ENCODE measurements at regions not wholly inside any gene's neighbourhood (a gene's known extent, or its start where the extent isn't known, plus 50 kb on each side); places are given as distances from the start of the nearest gene placed in this dataset.
"Not testable (repeated sequence)": the region's sequence is repeated elsewhere in the genome, so short reads cannot be mapped to it uniquely, and the experiment has no call there.

- not testable (repeated sequence) for H3K4me2 ChIP-seq (ENCODE audit: insufficient read depth, low read length, poor library complexity, severe bottlenecking); H2AFZ ChIP-seq (ENCODE audit: low read length); H3K36me3 ChIP-seq (replicated peaks in 1 of 2; ENCODE audit: control insufficient read depth in 2 of 2, insufficient read depth in 2 of 2, low read length in 2 of 2); H3K4me3 ChIP-seq (ENCODE audit: low read length in 2 of 2); H4K8ac ChIP-seq (ENCODE audit: low read depth, low read length); H3K9ac ChIP-seq (ENCODE audit: low read depth, low read length, poor library complexity); H3K4me1 ChIP-seq (ENCODE audit: control insufficient read depth in 2 of 2, insufficient read depth in 1 of 2, low read depth in 1 of 2, low read length in 2 of 2); H2BK5ac ChIP-seq (ENCODE audit: low read length); H3K9me3 ChIP-seq (replicated peaks in 1 of 2; ENCODE audit: control insufficient read depth in 2 of 2, insufficient read depth in 1 of 2, low read depth in 1 of 2, low read length in 2 of 2); H3K23ac ChIP-seq (ENCODE audit: low read depth, low read length, poor library complexity); H3K79me1 ChIP-seq (ENCODE audit: low read depth, low read length); H3K18ac ChIP-seq (ENCODE audit: low read length); H3K27me3 ChIP-seq (ENCODE audit: control insufficient read depth in 3 of 3, insufficient read depth in 3 of 3, low read depth in 1 of 3, low read length in 3 of 3); DNase-seq (ENCODE audit: low spot score); H2BK120ac ChIP-seq (ENCODE audit: low read depth, low read length); H4K91ac ChIP-seq (ENCODE audit: low read depth, low read length, poor library complexity); H2BK12ac ChIP-seq (ENCODE audit: low read length); H3K27ac ChIP-seq (replicated peaks; ENCODE audit: low read length); H3K4ac ChIP-seq (ENCODE audit: low read length); H3K14ac ChIP-seq (ENCODE audit: low read length); H2BK15ac ChIP-seq (ENCODE audit: low read length); H2AK5ac ChIP-seq (ENCODE audit: low read depth, low read length)
Measured at GRCh38 chr5:92255605-92256004, 872.5 kb upstream of the ARRDC3 start.

- H3K14ac ChIP-seq (ENCODE audit: low read length), result no peak overlapping the region
- no peak overlapping the region for H3K4ac ChIP-seq (ENCODE audit: low read length)
- no peak overlapping the region for H3K18ac ChIP-seq (ENCODE audit: low read length)
- H4K91ac ChIP-seq (ENCODE audit: low read depth, low read length, poor library complexity), result no peak overlapping the region
- H3K4me1 ChIP-seq (ENCODE audit: control insufficient read depth in 2 of 2, insufficient read depth in 1 of 2, low read depth in 1 of 2, low read length in 2 of 2), result no peaks in the 10 kb centered on the region
- WGBS, 2 donors (ENCODE audit: extremely low coverage in 2 of 2, insufficient read length in 2 of 2, insufficient replicate concordance in 1 of 2), result no CpG with 5 or more reads among the region's 6 CpGs
- no peak overlapping the region for H2BK5ac ChIP-seq (ENCODE audit: low read length)
- no peak overlapping the region for H2BK15ac ChIP-seq (ENCODE audit: low read length)
- no peak overlapping the region for H2AK5ac ChIP-seq (ENCODE audit: low read depth, low read length)
- H2AFZ ChIP-seq (ENCODE audit: low read length), result no peak overlapping the region
- H3K27me3 ChIP-seq (ENCODE audit: control insufficient read depth in 3 of 3, insufficient read depth in 3 of 3, low read depth in 1 of 3, low read length in 3 of 3), result no peaks in the 10 kb centered on the region
- H3K23ac ChIP-seq (ENCODE audit: low read depth, low read length, poor library complexity), result no peak overlapping the region
- no peak overlapping the region for H3K4me2 ChIP-seq (ENCODE audit: insufficient read depth, low read length, poor library complexity, severe bottlenecking)
- H2BK120ac ChIP-seq (ENCODE audit: low read depth, low read length), result no peak overlapping the region
- H4K8ac ChIP-seq (ENCODE audit: low read depth, low read length), result no peak overlapping the region
- H2BK12ac ChIP-seq (ENCODE audit: low read length), result no peak overlapping the region
- peaks cover 7 to 9% of the 10 kb centered on the region in 2 donors for H3K9me3 ChIP-seq (replicated peaks in 1 of 2; ENCODE audit: control insufficient read depth in 2 of 2, insufficient read depth in 1 of 2, low read depth in 1 of 2, low read length in 2 of 2)
- H3K9ac ChIP-seq (ENCODE audit: low read depth, low read length, poor library complexity), result no peak overlapping the region
- H3K4me3 ChIP-seq (ENCODE audit: low read length in 2 of 2), result no peak overlapping the region
- DNase-seq (ENCODE audit: low spot score), result no peak
- H3K79me1 ChIP-seq (ENCODE audit: low read depth, low read length), result no peaks in the 10 kb centered on the region
- H3K36me3 ChIP-seq (replicated peaks in 1 of 2; ENCODE audit: control insufficient read depth in 2 of 2, insufficient read depth in 2 of 2, low read length in 2 of 2), result no peaks in the 10 kb centered on the region
- H3K27ac ChIP-seq (replicated peaks; ENCODE audit: low read length), result no peak overlapping the region
Measured at GRCh38 chr5:92248518-92248917, 865.4 kb upstream of the ARRDC3 start.

GRCh38 chr5:92242170-92242569 lies 859.1 kb upstream of the ARRDC3 start:
- H3K4ac ChIP-seq (ENCODE audit: low read length), result no peak overlapping the region
- no peak overlapping the region for H2AK5ac ChIP-seq (ENCODE audit: low read depth, low read length)
- no peak overlapping the region for H3K23ac ChIP-seq (ENCODE audit: low read depth, low read length, poor library complexity)

GRCh38 chr5:92237896-92238295 lies 854.8 kb upstream of the ARRDC3 start:
- Histone ChIP-seq H3K4me2 (ENCODE audit: insufficient read depth, low read length, poor library complexity, severe bottlenecking) (no peak overlapping the region), H2AK5ac (ENCODE audit: low read depth, low read length) (no peak overlapping the region), H4K91ac (ENCODE audit: low read depth, low read length, poor library complexity) (no peak overlapping the region), H4K8ac (ENCODE audit: low read depth, low read length) (no peak overlapping the region), H3K27ac (replicated peaks; ENCODE audit: low read length) (no peak overlapping the region), H2BK15ac (ENCODE audit: low read length) (no peak overlapping the region), H2BK12ac (ENCODE audit: low read length) (no peak overlapping the region), H3K79me1 (ENCODE audit: low read depth, low read length) (no peaks in the 10 kb centered on the region), H3K14ac (ENCODE audit: low read length) (peak overlapping the region; percentile 84), H2BK5ac (ENCODE audit: low read length) (no peak overlapping the region), H3K36me3 (replicated peaks in 1 of 2; ENCODE audit: control insufficient read depth in 2 of 2, insufficient read depth in 2 of 2, low read length in 2 of 2) (peaks cover 0 to 2% of the 10 kb centered on the region in 2 donors), H3K4me1 (ENCODE audit: control insufficient read depth in 2 of 2, insufficient read depth in 1 of 2, low read depth in 1 of 2, low read length in 2 of 2) (peaks cover 0 to 4% of the 10 kb centered on the region in 2 donors), H3K27me3 (ENCODE audit: control insufficient read depth in 3 of 3, insufficient read depth in 3 of 3, low read depth in 1 of 3, low read length in 3 of 3) (peaks cover 0 to 2% (median 0%) of the 10 kb centered on the region in 3 experiments), H3K4ac (ENCODE audit: low read length) (no peak overlapping the region), H3K9ac (ENCODE audit: low read depth, low read length, poor library complexity) (no peak overlapping the region), H2BK120ac (ENCODE audit: low read depth, low read length) (no peak overlapping the region), H3K18ac (ENCODE audit: low read length) (no peak overlapping the region), H3K23ac (ENCODE audit: low read depth, low read length, poor library complexity) (peak overlapping the region; percentile 68), H3K4me3 (ENCODE audit: low read length in 2 of 2) (no peak overlapping the region), H2AFZ (ENCODE audit: low read length) (no peak overlapping the region), H3K9me3 (replicated peaks in 1 of 2; ENCODE audit: control insufficient read depth in 2 of 2, insufficient read depth in 1 of 2, low read depth in 1 of 2, low read length in 2 of 2) (no peaks in the 10 kb centered on the region)
- no CpG with 5 or more reads among the region's 2 CpGs for WGBS, 2 donors (ENCODE audit: extremely low coverage in 2 of 2, insufficient read length in 2 of 2, insufficient replicate concordance in 1 of 2)
- no peak for DNase-seq (ENCODE audit: low spot score)

More at GRCh38 chr5:92242170-92242569, 859.1 kb upstream of the ARRDC3 start:
- no peak overlapping the region for H2BK5ac ChIP-seq (ENCODE audit: low read length)
- H3K4me3 ChIP-seq (ENCODE audit: low read length in 2 of 2), result no peak overlapping the region
- no peak overlapping the region for H4K8ac ChIP-seq (ENCODE audit: low read depth, low read length)
- H4K91ac ChIP-seq (ENCODE audit: low read depth, low read length, poor library complexity), result no peak overlapping the region
- H3K36me3 ChIP-seq (replicated peaks in 1 of 2; ENCODE audit: control insufficient read depth in 2 of 2, insufficient read depth in 2 of 2, low read length in 2 of 2), result peaks cover 0 to 2% of the 10 kb centered on the region in 2 donors
- H3K9ac ChIP-seq (ENCODE audit: low read depth, low read length, poor library complexity), result no peak overlapping the region
- H3K18ac ChIP-seq (ENCODE audit: low read length), result no peak overlapping the region
- no peak overlapping the region for H3K4me2 ChIP-seq (ENCODE audit: insufficient read depth, low read length, poor library complexity, severe bottlenecking)
- H2BK15ac ChIP-seq (ENCODE audit: low read length), result no peak overlapping the region
- no peak overlapping the region for H3K27ac ChIP-seq (replicated peaks; ENCODE audit: low read length)
- no peak overlapping the region for H2BK120ac ChIP-seq (ENCODE audit: low read depth, low read length)
- peaks cover 0 to 2% (median 0%) of the 10 kb centered on the region in 3 experiments for H3K27me3 ChIP-seq (ENCODE audit: control insufficient read depth in 3 of 3, insufficient read depth in 3 of 3, low read depth in 1 of 3, low read length in 3 of 3)
- H3K9me3 ChIP-seq (replicated peaks in 1 of 2; ENCODE audit: control insufficient read depth in 2 of 2, insufficient read depth in 1 of 2, low read depth in 1 of 2, low read length in 2 of 2), result no peaks in the 10 kb centered on the region
- H3K4me1 ChIP-seq (ENCODE audit: control insufficient read depth in 2 of 2, insufficient read depth in 1 of 2, low read depth in 1 of 2, low read length in 2 of 2), result peaks cover 0 to 3% of the 10 kb centered on the region in 2 donors
- H2BK12ac ChIP-seq (ENCODE audit: low read length), result no peak overlapping the region
- H3K79me1 ChIP-seq (ENCODE audit: low read depth, low read length), result no peaks in the 10 kb centered on the region
- no peak overlapping the region for H2AFZ ChIP-seq (ENCODE audit: low read length)
- H3K14ac ChIP-seq (ENCODE audit: low read length), result no peak overlapping the region
- no peak for DNase-seq (ENCODE audit: low spot score)

All from neuronal stem cell (in vitro differentiated cells).